ENCODE measurements at regions not wholly inside any gene's neighbourhood (a gene's known extent, or its start where the extent isn't known, plus 50 kb on each side); places are given as distances from the start of the nearest gene placed in this dataset.

- no peak for TF ChIP-seq CTCF (IDR thresholded peaks at IDR 0.05; ENCODE audit: unreplicated experiment)
- no TSS peak for BruUV-seq (replicated peaks)
- Mint-ChIP-seq H3K9me3 (ENCODE audit: unreplicated experiment) (no peaks in the 10 kb centered on the region), H3K36me3 (ENCODE audit: insufficient read depth, unreplicated experiment) (no peaks in the 10 kb centered on the region), H3K4me3 (ENCODE audit: unreplicated experiment) (no peak overlapping the region), H3K27ac (ENCODE audit: low read depth, unreplicated experiment) (no peak overlapping the region), H3K4me1 (ENCODE audit: insufficient read depth, unreplicated experiment) (no peaks in the 10 kb centered on the region), H3K27me3 (ENCODE audit: insufficient read depth, unreplicated experiment) (no peaks in the 10 kb centered on the region)
- CTCF ChIA-PET: no interaction called here
- no peak for DNase-seq (ENCODE audit: unreplicated experiment)
- intact Hi-C loops (cut with micrococcal nuclease): no loop called here
- POLR2A ChIA-PET: no interaction called here
Measured at GRCh38 chr5:103890313-103890712, 327.7 kb upstream of the NUDT12 start.

- CTCF ChIA-PET: interaction anchor here (1.1 kb wide), 1 partner anchor 523 kb away, joined by 4 read pairs; no protein-coding TSS in a partner anchor
- no peaks in the 10 kb centered on the region for H3K9me3 Mint-ChIP-seq (ENCODE audit: unreplicated experiment)
- POLR2A ChIA-PET: no interaction called here
Measured at GRCh38 chr5:103889500-103890209, 327.1 kb upstream of the NUDT12 start.

DNA sequence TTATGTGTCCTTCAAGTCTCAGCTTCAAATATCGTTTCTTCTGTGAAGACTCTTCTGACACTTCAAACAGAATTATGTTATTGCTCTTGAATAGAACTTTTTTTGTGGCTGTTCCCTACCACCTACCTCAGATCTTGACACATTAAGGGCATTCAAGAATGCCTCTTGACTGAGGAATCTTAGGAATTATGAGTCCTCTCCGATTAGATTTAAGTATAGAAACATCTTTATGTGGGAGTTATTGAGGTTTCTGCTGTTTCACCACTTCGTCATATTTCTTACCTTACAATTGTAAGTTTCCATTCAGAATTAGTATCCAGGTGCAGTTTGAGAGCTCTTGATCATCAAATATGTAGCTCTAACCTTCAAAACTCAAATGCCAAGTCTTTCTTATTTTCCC is 324.2 kb upstream of the NUDT12 start:
- Mint-ChIP-seq H3K27ac (ENCODE audit: low read depth, unreplicated experiment) (no peak overlapping the region), H3K4me3 (ENCODE audit: unreplicated experiment) (no peak overlapping the region), H3K9me3 (ENCODE audit: unreplicated experiment) (no peaks in the 10 kb centered on the region), H3K27me3 (ENCODE audit: insufficient read depth, unreplicated experiment) (no peaks in the 10 kb centered on the region), H3K36me3 (ENCODE audit: insufficient read depth, unreplicated experiment) (no peaks in the 10 kb centered on the region), H3K4me1 (ENCODE audit: insufficient read depth, unreplicated experiment) (no peaks in the 10 kb centered on the region)
- BruUV-seq (replicated peaks): no TSS peak
- ChIA-PET POLR2A (no interaction called here), CTCF (interaction anchor here (0.9 kb wide), 1 partner anchor 78 kb away, joined by 3 read pairs; no protein-coding TSS in a partner anchor)
- DNase-seq (ENCODE audit: unreplicated experiment): no peak
- intact Hi-C loops (cut with micrococcal nuclease): no loop called here
- TF ChIP-seq CTCF (IDR thresholded peaks at IDR 0.05; ENCODE audit: unreplicated experiment): no peak

More at GRCh38 chr5:103889500-103890209, 327.1 kb upstream of the NUDT12 start:
- H3K27ac Mint-ChIP-seq (ENCODE audit: low read depth, unreplicated experiment): no peak overlapping the region
- no peaks in the 10 kb centered on the region for H3K27me3 Mint-ChIP-seq (ENCODE audit: insufficient read depth, unreplicated experiment)
- no peak overlapping the region for H3K4me3 Mint-ChIP-seq (ENCODE audit: unreplicated experiment)
- no peak for DNase-seq (ENCODE audit: unreplicated experiment)
- H3K36me3 Mint-ChIP-seq (ENCODE audit: insufficient read depth, unreplicated experiment): no peaks in the 10 kb centered on the region
- TF ChIP-seq CTCF (IDR thresholded peaks at IDR 0.05; ENCODE audit: unreplicated experiment): no peak
- intact Hi-C loops (cut with micrococcal nuclease): no loop called here
- no peaks in the 10 kb centered on the region for H3K4me1 Mint-ChIP-seq (ENCODE audit: insufficient read depth, unreplicated experiment)
- BruUV-seq (replicated peaks): no TSS peak

DNA sequence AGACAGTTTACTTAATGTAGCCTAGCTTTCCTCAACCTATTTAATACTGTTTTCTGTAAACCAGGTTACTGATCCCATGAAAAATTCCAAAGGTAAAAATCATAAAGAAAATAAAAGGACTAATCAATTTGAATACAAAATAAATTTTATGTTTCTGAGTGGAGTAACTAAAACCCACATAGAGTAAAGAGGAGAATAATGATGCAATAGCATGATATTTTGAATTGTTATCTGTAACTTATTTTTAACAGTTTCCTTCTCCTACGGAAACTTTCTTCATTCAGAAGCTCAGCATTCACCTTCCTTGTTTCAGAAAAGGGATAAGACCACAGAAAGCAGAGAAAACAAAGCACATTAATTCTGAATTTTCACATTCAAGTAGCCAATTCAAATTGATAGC is 320.6 kb upstream of the NUDT12 start:
- no peak for TF ChIP-seq CTCF (IDR thresholded peaks at IDR 0.05; ENCODE audit: unreplicated experiment)
- Mint-ChIP-seq H3K27me3 (ENCODE audit: insufficient read depth, unreplicated experiment) (no peaks in the 10 kb centered on the region), H3K27ac (ENCODE audit: low read depth, unreplicated experiment) (no peak overlapping the region), H3K9me3 (ENCODE audit: unreplicated experiment) (no peaks in the 10 kb centered on the region), H3K4me1 (ENCODE audit: insufficient read depth, unreplicated experiment) (no peaks in the 10 kb centered on the region), H3K4me3 (ENCODE audit: unreplicated experiment) (no peak overlapping the region), H3K36me3 (ENCODE audit: insufficient read depth, unreplicated experiment) (no peaks in the 10 kb centered on the region)
- BruUV-seq (replicated peaks): no TSS peak
- intact Hi-C loops (cut with micrococcal nuclease): no loop called here
- POLR2A ChIA-PET: interaction anchor here (0.6 kb wide), 1 partner anchor 306 kb away, joined by 3 read pairs; no protein-coding TSS in a partner anchor
- DNase-seq (ENCODE audit: unreplicated experiment): no peak
- CTCF ChIA-PET: interaction anchor here (0.6 to 0.7 kb wide), 2 partner anchors 529 to 738 kb away, joined by 4 read pairs; no protein-coding TSS in a partner anchor

Data from MCF 10A (cell line).